Colonic mucosa (tissue), 4 donors: ENCODE measurements at regions not wholly inside any gene's neighbourhood (a gene's known extent, or its start where the extent isn't known, plus 50 kb on each side); places are given as distances from the start of the nearest gene placed in this dataset.

Experiments
- DNase-seq: peaks from one replicate; pipeline ENCODE4 v3.0.0-alpha.2; 2020
- H3K27ac ChIP-seq: fragments of 200-600 bp; one replicate; pipeline ENCODE4 v1.8.0; 2021
- H3K27me3 ChIP-seq: fragments of 200-600 bp; one replicate; pipeline ENCODE4 v1.8.0; 2021
- H3K36me3 ChIP-seq: fragments of 200-600 bp; one replicate; pipeline ENCODE4 v1.8.0; 2021
- H3K4me1 ChIP-seq: fragments of 200-600 bp; one replicate; pipeline ENCODE4 v1.8.0; 2021; ENCODE audit warnings: mild to moderate bottlenecking
- H3K4me3 ChIP-seq: fragments of 200-600 bp; one replicate; pipeline ENCODE4 v1.8.0; 2021
- H3K9ac ChIP-seq, 2 donors: one replicate each; pipeline ENCODE4 v1.7.0; 2013; ENCODE audit warnings: control low read depth in 2 of 2, low read depth in 2 of 2, low read length in 2 of 2
- H3K9me3 ChIP-seq: fragments of 200-600 bp; one replicate; pipeline ENCODE4 v1.8.0; 2021
- intact Hi-C: fragments of 100-400 bp; cut with DNase I; formaldehyde crosslinking; loops from one replicate; pipeline ENCODE4 v1.14.1; 2022
- TF ChIP-seq, protein P1 (sequence below): fragments of 200-600 bp; IDR thresholded peaks from one replicate; pipeline ENCODE4 v1.8.0; 2022; ENCODE audit warnings: antibody characterized with exemption, mild to moderate bottlenecking
- donor health status: healthy.
- donor health status: DM: no; HTN: no; CAD: no.
- donor health status: DM: no; HTN: no; CAD: no.

DNA sequence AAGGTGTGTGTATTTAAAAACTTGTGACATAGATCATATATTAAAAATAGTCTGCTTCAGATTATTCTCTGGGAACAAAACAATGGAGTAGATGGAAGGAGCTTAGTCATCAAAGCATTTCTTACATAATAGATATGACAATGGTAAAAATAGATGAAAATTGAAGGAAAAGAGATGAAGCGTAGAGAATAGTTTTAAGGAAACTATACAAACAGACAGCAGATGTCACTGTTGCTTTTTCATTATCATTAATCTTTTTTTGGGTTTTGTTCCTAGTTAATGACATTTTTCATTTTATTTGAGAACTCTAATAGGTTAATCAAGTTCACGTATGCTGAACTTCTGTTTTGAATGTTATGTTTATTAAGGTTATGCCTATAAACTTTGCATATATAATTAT, 149.2 kb upstream of the FBXO33 start:
- H3K27ac ChIP-seq = no peak overlapping the region
- no peak overlapping the region for H3K4me3 ChIP-seq
- TF ChIP-seq, protein P1, sequence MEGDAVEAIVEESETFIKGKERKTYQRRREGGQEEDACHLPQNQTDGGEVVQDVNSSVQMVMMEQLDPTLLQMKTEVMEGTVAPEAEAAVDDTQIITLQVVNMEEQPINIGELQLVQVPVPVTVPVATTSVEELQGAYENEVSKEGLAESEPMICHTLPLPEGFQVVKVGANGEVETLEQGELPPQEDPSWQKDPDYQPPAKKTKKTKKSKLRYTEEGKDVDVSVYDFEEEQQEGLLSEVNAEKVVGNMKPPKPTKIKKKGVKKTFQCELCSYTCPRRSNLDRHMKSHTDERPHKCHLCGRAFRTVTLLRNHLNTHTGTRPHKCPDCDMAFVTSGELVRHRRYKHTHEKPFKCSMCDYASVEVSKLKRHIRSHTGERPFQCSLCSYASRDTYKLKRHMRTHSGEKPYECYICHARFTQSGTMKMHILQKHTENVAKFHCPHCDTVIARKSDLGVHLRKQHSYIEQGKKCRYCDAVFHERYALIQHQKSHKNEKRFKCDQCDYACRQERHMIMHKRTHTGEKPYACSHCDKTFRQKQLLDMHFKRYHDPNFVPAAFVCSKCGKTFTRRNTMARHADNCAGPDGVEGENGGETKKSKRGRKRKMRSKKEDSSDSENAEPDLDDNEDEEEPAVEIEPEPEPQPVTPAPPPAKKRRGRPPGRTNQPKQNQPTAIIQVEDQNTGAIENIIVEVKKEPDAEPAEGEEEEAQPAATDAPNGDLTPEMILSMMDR = no peak
- H3K27me3 ChIP-seq = no peaks in the 10 kb centered on the region
- no peak for DNase-seq
- no peak overlapping the region for H3K9ac ChIP-seq
- H3K4me1 ChIP-seq = no peaks in the 10 kb centered on the region
- no peaks in the 10 kb centered on the region for H3K36me3 ChIP-seq
- H3K9me3 ChIP-seq = no peaks in the 10 kb centered on the region
- intact Hi-C loops = no loop called here

DNA sequence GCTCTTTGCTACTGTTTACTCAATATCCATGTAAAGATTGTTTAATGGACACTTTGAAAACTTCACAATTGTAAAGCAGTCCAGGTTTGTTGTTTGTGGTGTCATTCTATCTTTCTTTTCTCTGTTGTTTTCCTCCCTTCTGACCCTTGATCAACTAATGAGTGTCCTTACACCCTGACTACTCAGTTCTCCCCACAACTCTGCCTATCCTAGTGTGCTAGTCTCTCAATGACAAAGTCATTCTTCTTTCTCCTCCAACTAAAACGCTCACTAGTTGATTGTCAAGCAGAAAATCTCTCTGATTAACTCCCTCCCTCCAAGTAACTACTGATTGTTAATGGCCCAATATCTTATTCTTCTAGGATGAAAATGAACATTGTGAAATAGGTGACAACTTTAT, 148.5 kb upstream of the FBXO33 start:
- H3K9ac ChIP-seq = no peak overlapping the region
- intact Hi-C loops = no loop called here

GRCh38 chr14:39576736-39577135, 144.5 kb upstream of the FBXO33 start:
- no peaks in the 10 kb centered on the region for H3K4me1 ChIP-seq
- H3K4me3 ChIP-seq = no peak overlapping the region
- DNase-seq = no peak
- intact Hi-C loops = no loop called here
- TF ChIP-seq, protein P1 = no peak
- H3K27ac ChIP-seq = no peak overlapping the region
- H3K9me3 ChIP-seq = no peaks in the 10 kb centered on the region
- H3K36me3 ChIP-seq = no peaks in the 10 kb centered on the region
- H3K9ac ChIP-seq = no peak overlapping the region
- no peaks in the 10 kb centered on the region for H3K27me3 ChIP-seq

More for the DNA sequence above, 148.5 kb upstream of the FBXO33 start:
- DNase-seq = no peak
- H3K4me1 ChIP-seq = no peaks in the 10 kb centered on the region
- no peaks in the 10 kb centered on the region for H3K27me3 ChIP-seq
- TF ChIP-seq, protein P1 = no peak
- H3K27ac ChIP-seq = no peak overlapping the region
- no peak overlapping the region for H3K4me3 ChIP-seq
- no peaks in the 10 kb centered on the region for H3K9me3 ChIP-seq
- H3K36me3 ChIP-seq = no peaks in the 10 kb centered on the region

- Histone ChIP-seq H3K27me3 (no peaks in the 10 kb centered on the region), H3K4me1 (no peaks in the 10 kb centered on the region), H3K36me3 (no peaks in the 10 kb centered on the region), H3K27ac (no peak overlapping the region), H3K9me3 (no peaks in the 10 kb centered on the region), H3K4me3 (no peak overlapping the region), H3K9ac (no peak overlapping the region)
- DNase-seq = no peak
- TF ChIP-seq, protein P1 = no peak
- intact Hi-C loops = no loop called here
Measured at GRCh38 chr14:39576258-39576657, 144.0 kb upstream of the FBXO33 start.

GRCh38 chr14:39568809-39569538, 136.7 kb upstream of the FBXO33 start:
- Histone ChIP-seq H3K4me3 (no peak overlapping the region), H3K4me1 (no peaks in the 10 kb centered on the region), H3K27ac (no peak overlapping the region), H3K9ac (no peak overlapping the region), H3K9me3 (no peaks in the 10 kb centered on the region), H3K36me3 (no peaks in the 10 kb centered on the region), H3K27me3 (no peaks in the 10 kb centered on the region)
- intact Hi-C loops = no loop called here
- no peak for DNase-seq
- TF ChIP-seq, protein P1 = no peak
